BLaER1 (cell line): ENCODE measurements at regions not wholly inside any gene's neighbourhood (a gene's known extent, or its start where the extent isn't known, plus 50 kb on each side); places are given as distances from the start of the nearest gene placed in this dataset.

Source experiments
- H3K27ac ChIP-seq: shearing (Covaris generic); formaldehyde crosslinking; 2 replicates; pipeline ENCODE4 v1.8.1; 2022
- H3K27me3 ChIP-seq: shearing (Covaris generic); formaldehyde crosslinking; 2 replicates; pipeline ENCODE4 v1.8.1; 2022
- H3K36me3 ChIP-seq: shearing (Covaris generic); formaldehyde crosslinking; 2 replicates; pipeline ENCODE4 v1.8.1; 2022
- H3K4me1 ChIP-seq: shearing (Covaris generic); formaldehyde crosslinking; 2 replicates; pipeline ENCODE4 v1.8.1; 2022
- H3K4me2 ChIP-seq: shearing (Covaris generic); formaldehyde crosslinking; 2 replicates; pipeline ENCODE4 v1.8.1; 2022
- H3K4me3 ChIP-seq: shearing (Covaris generic); formaldehyde crosslinking; 2 replicates; pipeline ENCODE4 v1.8.1; 2022
- H3K9ac ChIP-seq: shearing (Covaris generic); formaldehyde crosslinking; 2 replicates; pipeline ENCODE4 v1.8.1; 2022
- H3K9me3 ChIP-seq: shearing (Covaris generic); formaldehyde crosslinking; 2 replicates; pipeline ENCODE4 v1.8.1; 2022
- H4K20me1 ChIP-seq: shearing (Covaris generic); formaldehyde crosslinking; 2 replicates; pipeline ENCODE4 v1.8.1; 2022
- Cebpa-rat ChIP-seq: shearing (Covaris generic); IDR thresholded peaks from 2 replicates; pipeline ENCODE4 v1.8.1; 2022

DNA sequence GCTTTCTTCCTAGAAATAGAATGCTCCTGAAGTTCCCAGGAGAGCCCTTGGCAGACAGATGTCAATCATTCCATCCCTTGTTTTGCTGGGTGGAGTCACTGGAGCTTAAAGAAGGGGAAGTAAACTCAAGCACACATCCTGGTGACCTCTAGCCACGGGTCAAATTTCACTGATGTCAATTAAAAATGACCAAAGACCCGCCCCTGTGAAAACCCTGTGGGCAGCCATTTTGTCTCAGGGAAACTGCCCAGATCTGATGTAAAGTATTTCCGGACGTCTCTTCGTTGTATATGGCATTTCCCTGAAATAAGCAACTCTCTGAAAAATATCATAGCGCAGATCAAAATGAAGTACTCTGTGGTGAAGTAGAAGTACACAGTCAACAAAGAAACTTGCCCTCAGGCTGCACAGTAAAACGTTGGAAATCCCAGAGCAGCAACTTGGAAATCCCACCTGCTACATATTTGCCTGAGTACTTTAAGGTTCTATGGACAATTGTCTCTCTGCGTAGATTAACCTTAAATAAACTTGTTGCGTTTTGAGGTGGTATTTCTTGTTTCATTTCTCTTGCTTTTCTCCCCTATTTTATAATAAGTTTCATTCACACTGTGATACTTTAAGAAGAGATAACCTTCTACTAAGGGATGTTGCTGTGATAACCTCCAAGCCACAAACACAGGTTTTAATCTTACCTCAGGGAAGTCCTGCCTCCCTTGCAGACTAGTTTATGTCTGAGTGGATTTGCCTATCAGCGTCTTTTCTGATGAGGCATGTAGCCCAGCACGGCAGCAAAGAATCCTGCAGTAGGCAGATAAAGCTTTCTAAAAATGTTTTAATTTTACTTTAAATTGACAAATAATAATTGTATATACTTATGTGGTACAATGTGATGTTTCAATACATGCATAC lies 60.9 kb upstream of the PIP5K1B start:
- Histone ChIP-seq H3K9ac (no peak overlapping the region), H3K27ac (peak overlapping the region; percentile 61), H4K20me1 (no peaks in the 10 kb centered on the region), H3K4me1 (peaks cover 63% of the 10 kb centered on the region), H3K4me3 (peak overlapping the region; percentile 9; the same call in 1 of the 2 replicates), H3K36me3 (no peaks in the 10 kb centered on the region), H3K27me3 (no peaks in the 10 kb centered on the region), H3K9me3 (no peaks in the 10 kb centered on the region), H3K4me2 (peak overlapping the region; percentile 57)
- TF ChIP-seq Cebpa-rat = no peak

DNA sequence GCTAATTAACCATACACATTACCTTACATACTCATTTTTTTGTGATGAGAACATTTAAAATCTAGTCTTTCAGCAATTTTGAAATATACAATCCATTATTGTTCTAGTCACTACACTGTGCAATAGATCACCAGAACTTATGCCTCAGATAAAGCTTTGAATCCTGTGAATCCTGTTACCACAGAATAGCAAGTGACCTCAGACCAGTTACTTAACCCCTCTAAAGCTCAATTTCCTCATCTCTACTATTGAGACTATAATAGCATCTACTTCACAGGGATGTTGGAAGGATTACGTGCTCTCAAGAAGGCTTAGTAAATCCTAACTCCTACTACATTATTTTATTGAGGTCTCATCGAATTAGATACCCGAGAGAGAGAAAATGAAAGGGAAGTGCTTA lies 60.2 kb upstream of the PIP5K1B start:
- no peak for TF ChIP-seq Cebpa-rat
- Histone ChIP-seq H3K4me3 (no peak overlapping the region), H3K9me3 (no peaks in the 10 kb centered on the region), H3K4me2 (peak overlapping the region; percentile 57; the same call in 1 of the 2 replicates), H3K4me1 (peaks cover 56% of the 10 kb centered on the region), H3K27ac (no peak overlapping the region), H3K9ac (no peak overlapping the region), H3K27me3 (no peaks in the 10 kb centered on the region), H3K36me3 (no peaks in the 10 kb centered on the region), H4K20me1 (no peaks in the 10 kb centered on the region)

DNA sequence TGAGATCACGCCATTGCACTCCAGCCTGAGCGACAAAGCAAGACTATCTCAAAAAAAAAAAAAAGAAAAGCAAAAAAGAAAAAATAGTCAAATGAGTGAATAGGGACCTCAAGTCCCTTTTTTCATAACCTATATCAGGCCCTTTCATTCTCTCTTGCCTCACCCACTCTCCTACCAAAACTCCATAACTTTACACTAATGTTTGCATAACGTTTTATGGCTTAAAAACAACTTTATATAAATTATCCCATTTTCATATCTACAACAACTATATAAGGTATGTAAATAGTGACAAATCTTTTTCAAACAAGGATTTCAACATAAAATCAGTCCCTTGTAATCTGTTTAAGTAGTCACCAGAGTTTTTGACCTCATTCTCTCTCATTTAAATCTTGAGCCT lies 56.9 kb upstream of the PIP5K1B start:
- Histone ChIP-seq H3K9me3 (no peaks in the 10 kb centered on the region), H3K9ac (no peak overlapping the region), H4K20me1 (no peaks in the 10 kb centered on the region), H3K36me3 (no peaks in the 10 kb centered on the region), H3K4me3 (no peak overlapping the region), H3K4me1 (peaks cover 23% of the 10 kb centered on the region), H3K27me3 (no peaks in the 10 kb centered on the region), H3K4me2 (no peak overlapping the region), H3K27ac (no peak overlapping the region)
- TF ChIP-seq Cebpa-rat = no peak

DNA sequence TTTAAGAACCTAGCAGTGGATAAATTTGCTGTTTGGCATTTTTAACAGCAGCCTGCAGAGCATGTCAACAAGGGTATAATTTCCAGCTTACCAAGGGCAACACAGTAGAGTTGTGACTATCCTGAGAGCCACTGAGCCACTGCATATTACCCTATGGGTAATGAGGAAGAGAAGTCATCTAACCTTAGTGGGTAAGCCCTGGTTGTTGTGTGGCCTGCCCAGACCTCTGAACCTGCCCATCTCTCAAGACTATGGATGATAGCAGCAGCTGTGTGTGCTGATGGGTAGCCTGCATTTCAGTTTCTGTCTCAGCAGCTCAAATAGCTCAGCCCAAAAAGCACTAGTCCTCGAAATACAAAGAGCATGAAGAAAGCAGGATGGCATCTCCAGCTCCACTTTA lies 56.1 kb upstream of the PIP5K1B start:
- peaks cover 15% of the 10 kb centered on the region for H3K4me1 ChIP-seq

DNA sequence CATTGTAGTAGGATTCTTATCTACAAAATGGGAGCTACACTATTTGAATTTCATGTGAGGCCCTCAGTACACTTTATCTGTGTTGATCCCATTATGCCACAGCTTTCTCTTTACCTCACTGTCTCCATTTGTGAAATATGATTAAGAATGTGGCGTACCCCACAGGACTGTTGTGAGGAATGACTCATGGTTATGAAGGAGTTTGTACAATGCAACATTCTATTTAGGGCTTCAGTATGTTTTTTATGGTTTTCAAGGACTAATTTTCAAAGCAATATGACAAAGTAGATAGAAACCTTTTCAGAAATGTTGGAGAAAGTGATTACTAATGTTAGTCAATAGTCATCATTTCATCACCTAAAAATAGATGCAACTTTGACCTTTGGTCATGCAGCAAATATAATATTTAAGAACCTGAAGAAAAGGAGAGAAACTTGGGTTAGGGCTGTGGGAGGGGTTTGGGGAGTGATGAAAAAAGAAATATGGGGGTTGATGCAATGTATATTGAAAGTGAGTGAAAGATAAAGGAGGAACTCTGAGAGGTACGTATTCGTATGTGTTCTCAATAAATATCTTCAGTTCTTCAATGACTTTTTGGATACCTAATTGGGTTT lies 53.7 kb upstream of the PIP5K1B start:
- Histone ChIP-seq H3K4me1 (no peaks in the 10 kb centered on the region), H3K4me3 (no peak overlapping the region), H3K4me2 (no peak overlapping the region), H3K9me3 (no peaks in the 10 kb centered on the region), H3K36me3 (no peaks in the 10 kb centered on the region), H4K20me1 (no peaks in the 10 kb centered on the region), H3K27ac (no peak overlapping the region), H3K27me3 (no peaks in the 10 kb centered on the region), H3K9ac (no peak overlapping the region)
- TF ChIP-seq Cebpa-rat = no peak

More for the DNA sequence above, 56.1 kb upstream of the PIP5K1B start:
- no peaks in the 10 kb centered on the region for H3K9me3 ChIP-seq
- no peaks in the 10 kb centered on the region for H4K20me1 ChIP-seq
- H3K27ac ChIP-seq = no peak overlapping the region
- H3K27me3 ChIP-seq = no peaks in the 10 kb centered on the region
- TF ChIP-seq Cebpa-rat = no peak
- H3K4me3 ChIP-seq = no peak overlapping the region
- H3K36me3 ChIP-seq = no peaks in the 10 kb centered on the region
- H3K9ac ChIP-seq = no peak overlapping the region
- no peak overlapping the region for H3K4me2 ChIP-seq

DNA sequence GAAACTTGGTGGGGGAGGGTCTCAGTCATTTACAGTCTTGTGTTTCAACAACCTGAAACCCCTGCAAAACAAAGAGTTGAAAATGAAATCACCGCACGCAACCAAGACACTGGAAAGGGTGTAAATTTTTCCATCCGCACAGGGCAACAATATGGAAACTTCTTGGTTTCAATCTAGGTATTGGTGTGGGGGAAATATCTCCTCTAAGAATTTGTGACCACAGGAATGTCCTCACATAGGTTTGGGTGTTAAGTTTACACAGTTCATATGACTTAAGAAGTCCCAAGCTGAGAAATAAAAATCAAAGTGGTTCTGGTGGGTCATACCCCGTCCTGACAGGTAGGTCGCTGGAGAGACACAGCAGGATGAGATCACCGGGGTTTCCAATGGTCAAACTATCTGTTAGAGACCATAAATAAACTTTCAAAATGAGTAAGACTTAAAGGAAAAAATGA lies 51.9 kb upstream of the PIP5K1B start:
- Histone ChIP-seq H4K20me1 (no peaks in the 10 kb centered on the region), H3K27me3 (no peaks in the 10 kb centered on the region), H3K9me3 (no peaks in the 10 kb centered on the region), H3K27ac (no peak overlapping the region), H3K4me3 (no peak overlapping the region), H3K4me1 (no peaks in the 10 kb centered on the region), H3K4me2 (no peak overlapping the region), H3K9ac (no peak overlapping the region), H3K36me3 (no peaks in the 10 kb centered on the region)
- TF ChIP-seq Cebpa-rat = no peak

DNA sequence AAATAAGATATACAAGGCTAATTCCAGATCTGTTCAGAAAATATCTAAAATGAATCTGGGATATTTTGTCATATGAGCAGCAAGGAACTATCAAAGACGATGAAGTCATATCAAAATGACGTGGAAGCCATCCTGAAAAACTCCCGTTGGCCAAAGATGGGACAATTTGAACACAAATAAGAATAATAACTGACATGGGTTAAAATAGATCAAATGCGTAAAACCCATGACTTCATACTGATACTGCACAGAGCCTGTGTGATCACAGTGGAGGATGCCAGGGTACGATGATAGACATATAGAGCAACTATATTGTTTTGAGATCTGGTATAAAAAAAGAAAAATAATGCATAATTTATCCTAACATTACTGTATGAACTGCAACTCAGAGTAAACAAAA lies 51.0 kb upstream of the PIP5K1B start:
- Histone ChIP-seq H3K4me2 (no peak overlapping the region), H3K36me3 (no peaks in the 10 kb centered on the region), H3K9me3 (no peaks in the 10 kb centered on the region), H3K9ac (no peak overlapping the region), H3K27ac (no peak overlapping the region), H3K4me1 (no peaks in the 10 kb centered on the region), H3K27me3 (no peaks in the 10 kb centered on the region), H3K4me3 (no peak overlapping the region), H4K20me1 (no peaks in the 10 kb centered on the region)
- no peak for TF ChIP-seq Cebpa-rat
